ENCODE measurements at regions not wholly inside any gene's neighbourhood (a gene's known extent, or its start where the extent isn't known, plus 50 kb on each side); places are given as distances from the start of the nearest gene placed in this dataset.

DNA sequence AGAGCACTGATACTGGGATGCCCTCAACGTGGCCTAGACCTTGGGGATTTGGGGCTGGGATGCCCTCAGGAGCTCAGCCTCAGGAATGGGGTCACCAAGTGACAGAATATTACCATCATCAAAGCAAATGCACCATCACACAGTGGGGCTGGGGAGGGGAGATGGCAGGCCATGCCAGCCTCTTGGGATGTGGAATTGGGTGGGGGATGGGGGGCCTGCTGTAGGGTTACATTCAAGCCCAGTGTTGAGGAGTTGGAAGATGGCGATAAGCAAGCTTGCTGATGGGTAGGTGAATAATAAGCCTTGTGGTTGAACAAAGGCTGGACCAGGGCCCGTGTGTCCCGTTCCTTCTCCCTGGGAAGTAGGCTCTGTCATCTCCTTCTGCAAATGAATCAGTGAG lies 69.1 kb upstream of the GPR12 start:
- no peak for DNase-seq (ENCODE audit: low spot score)
- in situ Hi-C loops (cut with MboI; ENCODE audit: low sequenced_read_pairs, unreplicated experiment) = no loop called here
- TF ChIP-seq, protein P1, sequence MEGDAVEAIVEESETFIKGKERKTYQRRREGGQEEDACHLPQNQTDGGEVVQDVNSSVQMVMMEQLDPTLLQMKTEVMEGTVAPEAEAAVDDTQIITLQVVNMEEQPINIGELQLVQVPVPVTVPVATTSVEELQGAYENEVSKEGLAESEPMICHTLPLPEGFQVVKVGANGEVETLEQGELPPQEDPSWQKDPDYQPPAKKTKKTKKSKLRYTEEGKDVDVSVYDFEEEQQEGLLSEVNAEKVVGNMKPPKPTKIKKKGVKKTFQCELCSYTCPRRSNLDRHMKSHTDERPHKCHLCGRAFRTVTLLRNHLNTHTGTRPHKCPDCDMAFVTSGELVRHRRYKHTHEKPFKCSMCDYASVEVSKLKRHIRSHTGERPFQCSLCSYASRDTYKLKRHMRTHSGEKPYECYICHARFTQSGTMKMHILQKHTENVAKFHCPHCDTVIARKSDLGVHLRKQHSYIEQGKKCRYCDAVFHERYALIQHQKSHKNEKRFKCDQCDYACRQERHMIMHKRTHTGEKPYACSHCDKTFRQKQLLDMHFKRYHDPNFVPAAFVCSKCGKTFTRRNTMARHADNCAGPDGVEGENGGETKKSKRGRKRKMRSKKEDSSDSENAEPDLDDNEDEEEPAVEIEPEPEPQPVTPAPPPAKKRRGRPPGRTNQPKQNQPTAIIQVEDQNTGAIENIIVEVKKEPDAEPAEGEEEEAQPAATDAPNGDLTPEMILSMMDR (IDR thresholded peaks at IDR 0.05; ENCODE audit: borderline replicate concordance, control extremely low read depth, extremely low read depth, insufficient read depth, missing control alignments) = no peak

DNA sequence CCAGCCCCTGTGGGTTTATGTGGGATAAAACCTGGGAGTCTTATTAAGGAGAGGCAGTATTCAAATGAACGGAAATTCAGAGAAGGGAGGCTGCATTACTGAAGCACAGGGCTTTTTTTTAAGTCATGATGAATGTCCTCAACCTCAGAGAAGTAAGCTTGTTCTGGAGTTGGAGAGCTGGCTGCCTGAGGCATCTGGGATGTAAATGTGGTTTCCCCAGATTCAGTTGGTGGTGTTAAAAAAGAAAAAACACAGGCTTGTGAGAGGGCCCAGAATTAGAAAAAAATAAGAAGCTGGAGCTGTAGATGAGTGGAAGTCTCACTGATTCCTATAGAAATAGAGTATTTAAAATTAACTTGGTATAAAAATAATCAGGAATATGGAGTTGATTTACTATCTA lies 64.0 kb upstream of the GPR12 start:
- no peak for DNase-seq (ENCODE audit: low spot score)
- in situ Hi-C loops (cut with MboI; ENCODE audit: low sequenced_read_pairs, unreplicated experiment) = no loop called here
- TF ChIP-seq, protein P1 (IDR thresholded peaks at IDR 0.05; ENCODE audit: borderline replicate concordance, control extremely low read depth, extremely low read depth, insufficient read depth, missing control alignments) = no peak

DNA sequence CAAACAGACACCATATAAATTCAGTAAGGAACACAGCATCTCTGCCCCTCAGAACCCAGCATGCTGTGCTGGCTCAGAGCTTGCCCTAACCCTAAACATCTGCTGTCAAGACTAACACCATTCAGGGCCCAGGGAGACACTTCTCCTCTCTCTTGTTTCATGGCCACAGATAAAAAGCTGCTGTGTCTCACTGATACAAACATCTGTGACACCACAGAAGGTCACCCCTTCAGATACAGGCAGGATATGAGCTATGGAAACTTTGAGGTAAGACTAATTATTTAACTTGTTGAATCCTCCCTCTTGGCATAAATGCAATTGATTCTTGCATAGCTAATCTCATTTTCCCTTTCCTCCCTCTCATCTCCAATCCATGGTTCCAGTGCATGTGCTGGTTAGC lies 61.6 kb upstream of the GPR12 start:
- no peak for DNase-seq (ENCODE audit: low spot score)
- in situ Hi-C loops (cut with MboI; ENCODE audit: low sequenced_read_pairs, unreplicated experiment) = no loop called here
- TF ChIP-seq, protein P1 (IDR thresholded peaks at IDR 0.05; ENCODE audit: borderline replicate concordance, control extremely low read depth, extremely low read depth, insufficient read depth, missing control alignments) = no peak

DNA sequence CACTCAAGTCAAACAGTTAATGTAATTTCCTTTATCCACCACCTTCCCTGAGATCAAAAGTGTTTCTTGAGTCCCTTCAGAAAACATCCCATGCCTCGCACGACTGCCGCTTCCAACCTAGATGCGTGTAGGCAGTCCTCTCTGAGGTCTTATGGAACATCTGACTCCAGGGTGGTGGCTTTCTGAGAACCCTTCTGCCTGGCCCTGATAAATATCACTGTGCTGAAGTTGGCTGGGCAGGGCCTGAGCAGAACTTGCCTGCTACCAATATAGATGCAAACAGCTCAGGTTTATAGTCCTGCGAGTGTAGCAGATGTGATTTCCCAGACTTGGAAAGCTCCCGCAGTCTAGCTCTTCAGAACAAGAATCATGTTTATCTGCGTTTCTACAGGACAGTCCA lies 61.1 kb upstream of the GPR12 start:
- TF ChIP-seq, protein P1 (IDR thresholded peaks at IDR 0.05; ENCODE audit: borderline replicate concordance, control extremely low read depth, extremely low read depth, insufficient read depth, missing control alignments) = no peak
- in situ Hi-C loops (cut with MboI; ENCODE audit: low sequenced_read_pairs, unreplicated experiment) = no loop called here
- no peak for DNase-seq (ENCODE audit: low spot score)

DNA sequence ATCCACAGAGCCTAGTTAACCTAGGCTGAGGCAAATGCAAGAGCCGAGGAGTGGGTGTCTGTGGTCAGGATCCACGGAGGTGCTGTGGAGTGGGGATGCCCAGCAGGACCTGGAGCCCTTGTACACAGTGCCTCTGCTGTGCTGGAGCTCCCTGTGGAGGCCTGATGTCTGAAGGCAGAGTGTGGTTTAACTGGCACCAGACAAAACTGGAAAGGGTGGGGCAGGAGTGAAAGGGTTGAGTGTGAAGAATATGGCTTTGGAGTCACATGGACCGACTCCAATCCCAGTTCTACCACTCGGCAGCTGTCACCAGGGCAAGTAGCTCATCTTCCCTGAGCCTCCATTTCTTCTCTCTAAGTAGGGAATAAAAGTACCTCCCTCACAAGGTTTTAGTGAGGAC lies 60.3 kb upstream of the GPR12 start:
- in situ Hi-C loops (cut with MboI; ENCODE audit: low sequenced_read_pairs, unreplicated experiment) = no loop called here
- DNase-seq (ENCODE audit: low spot score) = no peak
- TF ChIP-seq, protein P1 (IDR thresholded peaks at IDR 0.05; ENCODE audit: borderline replicate concordance, control extremely low read depth, extremely low read depth, insufficient read depth, missing control alignments) = no peak

DNA sequence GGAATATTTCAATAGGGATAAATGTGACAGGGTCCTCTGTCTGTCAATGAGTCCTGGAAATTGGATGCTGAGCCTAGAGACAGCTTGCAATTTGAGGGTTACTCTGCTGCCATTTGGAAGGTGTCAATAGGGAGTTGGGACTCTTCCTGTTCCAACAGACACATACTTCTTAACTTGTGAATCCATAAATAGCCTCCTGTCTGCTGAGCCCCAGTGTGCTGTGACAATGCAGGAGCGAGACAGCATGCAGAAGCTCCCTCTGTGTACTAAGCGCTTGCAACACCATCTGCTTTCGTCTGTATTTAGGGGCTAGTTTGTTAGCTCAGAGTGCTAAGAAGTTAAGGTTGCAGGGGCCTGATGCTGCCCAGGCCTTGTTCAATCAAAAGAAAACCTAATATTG lies 58.5 kb upstream of the GPR12 start:
- no peak for DNase-seq (ENCODE audit: low spot score)
- TF ChIP-seq, protein P1 (IDR thresholded peaks at IDR 0.05; ENCODE audit: borderline replicate concordance, control extremely low read depth, extremely low read depth, insufficient read depth, missing control alignments) = no peak
- in situ Hi-C loops (cut with MboI; ENCODE audit: low sequenced_read_pairs, unreplicated experiment) = no loop called here

DNA sequence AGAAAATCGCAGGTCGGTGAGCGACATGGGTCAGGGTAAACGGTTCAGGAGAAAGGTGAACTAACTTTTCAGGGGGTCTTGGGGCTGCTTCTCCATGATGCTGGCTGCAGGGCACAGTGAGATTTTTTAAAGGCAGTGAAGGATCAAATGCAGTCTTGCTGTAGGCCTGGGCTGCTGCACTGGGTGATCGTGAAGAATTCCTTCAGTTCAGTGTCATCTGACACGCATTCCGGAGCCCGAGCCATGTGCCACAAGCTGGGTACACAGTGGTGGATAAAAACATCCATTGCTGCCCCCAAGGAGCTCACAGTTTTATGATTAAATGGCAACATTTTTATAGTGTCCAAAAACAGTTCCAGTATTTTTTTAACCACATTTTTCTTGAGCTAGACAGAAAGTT lies 56.3 kb upstream of the GPR12 start:
- TF ChIP-seq, protein P1 (IDR thresholded peaks at IDR 0.05; ENCODE audit: borderline replicate concordance, control extremely low read depth, extremely low read depth, insufficient read depth, missing control alignments) = no peak
- DNase-seq (ENCODE audit: low spot score) = no peak
- in situ Hi-C loops (cut with MboI; ENCODE audit: low sequenced_read_pairs, unreplicated experiment) = no loop called here

Measured in GM13976 (cell line).